ENCODE measurements at regions not wholly inside any gene's neighbourhood (a gene's known extent, or its start where the extent isn't known, plus 50 kb on each side); places are given as distances from the start of the nearest gene placed in this dataset.
"Not testable (repeated sequence)": the region's sequence is repeated elsewhere in the genome, so short reads cannot be mapped to it uniquely, and the experiment has no call there.

GRCh38 chr5:159804121-159804520 lies 112.2 kb upstream of the ADRA1B start:
- no peak for TF ChIP-seq CTCF (IDR thresholded peaks at IDR 0.05; ENCODE audit: borderline replicate concordance, insufficient read depth, low read depth, low read length)
- H3K4me3 ChIP-seq (ENCODE audit: low read depth, low read length) = no peak overlapping the region

GRCh38 chr5:159805021-159805420 lies 111.3 kb upstream of the ADRA1B start:
- TF ChIP-seq CTCF (IDR thresholded peaks at IDR 0.05; ENCODE audit: borderline replicate concordance, insufficient read depth, low read depth, low read length) = no peak

GRCh38 chr5:159807135-159807534 lies 109.1 kb upstream of the ADRA1B start:
- not testable (repeated sequence) for H3K4me3 ChIP-seq (ENCODE audit: low read depth, low read length)

More at GRCh38 chr5:159805021-159805420, 111.3 kb upstream of the ADRA1B start:
- no peak overlapping the region for H3K4me3 ChIP-seq (ENCODE audit: low read depth, low read length)

- no peak overlapping the region for H3K4me3 ChIP-seq (ENCODE audit: low read depth, low read length)
- TF ChIP-seq CTCF (IDR thresholded peaks at IDR 0.05; ENCODE audit: borderline replicate concordance, insufficient read depth, low read depth, low read length) = no peak
Observed at GRCh38 chr5:159807586-159807985, 108.7 kb upstream of the ADRA1B start.

GRCh38 chr5:159811712-159812111 lies 104.6 kb upstream of the ADRA1B start:
- H3K4me3 ChIP-seq (ENCODE audit: low read depth, low read length) = no peak overlapping the region
- no peak for TF ChIP-seq CTCF (IDR thresholded peaks at IDR 0.05; ENCODE audit: borderline replicate concordance, insufficient read depth, low read depth, low read length)

GRCh38 chr5:159812759-159813158 lies 103.5 kb upstream of the ADRA1B start:
- not testable (repeated sequence) for H3K4me3 ChIP-seq (ENCODE audit: low read depth, low read length)

GRCh38 chr5:159814222-159814621 lies 102.1 kb upstream of the ADRA1B start:
- TF ChIP-seq CTCF (IDR thresholded peaks at IDR 0.05; ENCODE audit: borderline replicate concordance, insufficient read depth, low read depth, low read length) = no peak
- no peak overlapping the region for H3K4me3 ChIP-seq (ENCODE audit: low read depth, low read length)

GRCh38 chr5:159814805-159815585 lies 101.3 kb upstream of the ADRA1B start:
- no peak for TF ChIP-seq CTCF (IDR thresholded peaks at IDR 0.05; ENCODE audit: borderline replicate concordance, insufficient read depth, low read depth, low read length)
- H3K4me3 ChIP-seq (ENCODE audit: low read depth, low read length) = no peak overlapping the region
